MCF 10A (cell line): ENCODE measurements at regions not wholly inside any gene's neighbourhood (a gene's known extent, or its start where the extent isn't known, plus 50 kb on each side); places are given as distances from the start of the nearest gene placed in this dataset.
"Not testable (repeated sequence)": the region's sequence is repeated elsewhere in the genome, so short reads cannot be mapped to it uniquely, and the experiment has no call there.

Experiments used
- BruUV-seq: library from RNA; stranded (reverse); fragments of 400-500 nt; replicated peaks from 2 replicates; lab custom pipeline; 2021; lab: Mats Ljungman, UMichigan
- CTCF ChIA-PET: fragments of 300-600 bp; sonication (Branson Sonifier 250); formaldehyde crosslinking; extraction: SDS; loops from one replicate; lab custom pipeline; 2021; ENCODE audit warnings: antibody characterized with exemption, inconsistent platforms; lab: Yijun Ruan, JAX
- POLR2A ChIA-PET: fragments of 300-600, 350-650 bp; sonication (Branson Sonifier 250); formaldehyde crosslinking; extraction: SDS; loops from one replicate; lab custom pipeline; 2020; ENCODE audit warnings: antibody characterized with exemption, inconsistent platforms; lab: Yijun Ruan, JAX
- DNase-seq: peaks from one replicate; pipeline ENCODE4 v3.0.0-alpha.2; 2018; ENCODE audit not compliant: unreplicated experiment
- H3K27ac Mint-ChIP-seq: one replicate; pipeline ENCODE4 v1.8.0; 2022; ENCODE audit warnings: mild to moderate bottlenecking, low read depth, mixed read lengths; ENCODE audit not compliant: unreplicated experiment
- H3K27me3 Mint-ChIP-seq: one replicate; pipeline ENCODE4 v1.8.0; 2022; ENCODE audit warnings: mixed read lengths; ENCODE audit not compliant: insufficient read depth, unreplicated experiment
- H3K36me3 Mint-ChIP-seq: one replicate; pipeline ENCODE4 v1.8.0; 2022; ENCODE audit warnings: mild to moderate bottlenecking, moderate library complexity, mixed read lengths; ENCODE audit not compliant: insufficient read depth, unreplicated experiment
- H3K4me1 Mint-ChIP-seq: one replicate; pipeline ENCODE4 v1.8.0; 2022; ENCODE audit warnings: mixed read lengths; ENCODE audit not compliant: insufficient read depth, unreplicated experiment
- H3K4me3 Mint-ChIP-seq: one replicate; pipeline ENCODE4 v1.8.0; 2022; ENCODE audit warnings: mild to moderate bottlenecking, moderate library complexity, mixed read lengths; ENCODE audit not compliant: unreplicated experiment
- H3K9me3 Mint-ChIP-seq: one replicate; pipeline ENCODE4 v1.8.0; 2022; ENCODE audit warnings: mixed read lengths; ENCODE audit not compliant: unreplicated experiment
- intact Hi-C: fragments of 100-400 bp; cut with micrococcal nuclease; formaldehyde crosslinking; loops from 2 replicates; pipeline ENCODE4 v1.14.1; 2022
- TF ChIP-seq, protein P1 (sequence below): fragments of 200-600 bp; IDR thresholded peaks from one replicate; pipeline ENCODE4 v1.8.0; 2022; ENCODE audit warnings: antibody characterized with exemption, mild to moderate bottlenecking; ENCODE audit not compliant: unreplicated experiment

DNA sequence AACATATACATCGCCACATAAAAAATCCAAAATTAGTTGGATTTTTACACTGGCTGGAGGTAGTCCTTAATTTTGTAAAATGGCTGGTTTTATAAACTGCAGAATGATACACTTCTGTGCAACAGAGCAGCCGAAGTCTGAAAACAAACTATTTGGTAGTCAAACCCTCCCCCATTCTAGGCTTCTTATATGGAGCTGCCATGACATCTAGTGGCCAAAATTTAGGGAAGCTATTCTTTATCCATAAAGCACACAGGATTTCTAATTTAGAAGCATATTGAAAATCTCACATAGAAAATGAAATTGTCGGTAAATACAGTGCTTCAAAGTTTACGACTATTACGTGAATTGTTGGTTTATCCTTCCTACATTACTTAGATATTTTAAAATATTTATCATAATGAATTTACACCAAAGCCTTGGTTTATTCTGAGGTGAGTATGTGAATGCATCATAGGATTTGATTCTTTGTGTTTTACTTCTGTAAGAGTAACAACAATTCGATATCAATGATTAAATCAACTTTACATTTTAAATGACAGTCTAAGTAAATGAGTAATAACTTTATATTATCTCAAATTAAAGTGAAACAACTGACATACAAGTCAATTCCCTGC is 113.4 kb upstream of the FAM241A start:
- DNase-seq, result peak; percentile 66
- Mint-ChIP-seq H3K4me3 (no peak overlapping the region), H3K27me3 (peaks cover 72% of the 10 kb centered on the region), H3K36me3 (no peaks in the 10 kb centered on the region), H3K4me1 (no peaks in the 10 kb centered on the region), H3K27ac (no peak overlapping the region), H3K9me3 (no peaks in the 10 kb centered on the region)
- ChIA-PET CTCF (interaction anchor here (0.5 to 2.9 kb wide), 24 partner anchors 7 to 895 kb away, joined by 3 to 55 read pairs (median 4); no protein-coding TSS in a partner anchor), POLR2A (interaction anchor here (0.6 kb wide), 1 partner anchor 22 kb away, joined by 3 read pairs; no protein-coding TSS in a partner anchor)
- intact Hi-C loops, result loop anchor here (1.0 kb wide), 3 partner anchors 89 to 390 kb away; no protein-coding TSS in a partner anchor
- TF ChIP-seq, protein P1, sequence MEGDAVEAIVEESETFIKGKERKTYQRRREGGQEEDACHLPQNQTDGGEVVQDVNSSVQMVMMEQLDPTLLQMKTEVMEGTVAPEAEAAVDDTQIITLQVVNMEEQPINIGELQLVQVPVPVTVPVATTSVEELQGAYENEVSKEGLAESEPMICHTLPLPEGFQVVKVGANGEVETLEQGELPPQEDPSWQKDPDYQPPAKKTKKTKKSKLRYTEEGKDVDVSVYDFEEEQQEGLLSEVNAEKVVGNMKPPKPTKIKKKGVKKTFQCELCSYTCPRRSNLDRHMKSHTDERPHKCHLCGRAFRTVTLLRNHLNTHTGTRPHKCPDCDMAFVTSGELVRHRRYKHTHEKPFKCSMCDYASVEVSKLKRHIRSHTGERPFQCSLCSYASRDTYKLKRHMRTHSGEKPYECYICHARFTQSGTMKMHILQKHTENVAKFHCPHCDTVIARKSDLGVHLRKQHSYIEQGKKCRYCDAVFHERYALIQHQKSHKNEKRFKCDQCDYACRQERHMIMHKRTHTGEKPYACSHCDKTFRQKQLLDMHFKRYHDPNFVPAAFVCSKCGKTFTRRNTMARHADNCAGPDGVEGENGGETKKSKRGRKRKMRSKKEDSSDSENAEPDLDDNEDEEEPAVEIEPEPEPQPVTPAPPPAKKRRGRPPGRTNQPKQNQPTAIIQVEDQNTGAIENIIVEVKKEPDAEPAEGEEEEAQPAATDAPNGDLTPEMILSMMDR, result peak; percentile 73
- no TSS peak for BruUV-seq

DNA sequence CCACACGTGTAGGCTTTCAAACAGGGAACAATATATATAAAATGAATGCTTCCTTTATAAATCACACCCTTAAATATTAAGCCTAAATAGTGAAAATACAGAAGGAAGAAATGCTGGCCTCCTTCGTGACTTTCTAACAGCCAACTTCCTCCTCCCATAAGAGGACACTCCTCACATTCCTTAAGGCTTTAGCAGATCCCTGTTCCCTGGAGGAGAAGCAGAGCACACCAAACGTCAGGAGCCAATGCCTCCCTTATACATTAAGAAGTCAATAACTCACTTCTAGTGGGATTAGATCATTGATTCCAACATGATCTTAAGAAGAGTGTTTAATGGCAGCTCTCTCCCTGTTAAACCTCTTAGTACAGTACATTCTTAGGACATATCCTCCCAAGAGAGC is 108.4 kb upstream of the FAM241A start:
- TF ChIP-seq, protein P1, result no peak
- Mint-ChIP-seq H3K9me3 (no peaks in the 10 kb centered on the region), H3K4me1 (no peaks in the 10 kb centered on the region), H3K36me3 (no peaks in the 10 kb centered on the region), H3K27me3 (peaks cover 46% of the 10 kb centered on the region), H3K4me3 (no peak overlapping the region), H3K27ac (no peak overlapping the region)
- BruUV-seq, result no TSS peak
- CTCF ChIA-PET, result interaction anchor here (0.6 kb wide), 2 partner anchors 33 to 894 kb away, joined by 3 read pairs; no protein-coding TSS in a partner anchor
- intact Hi-C loops, result no loop called here
- DNase-seq, result no peak
- POLR2A ChIA-PET, result no interaction called here

DNA sequence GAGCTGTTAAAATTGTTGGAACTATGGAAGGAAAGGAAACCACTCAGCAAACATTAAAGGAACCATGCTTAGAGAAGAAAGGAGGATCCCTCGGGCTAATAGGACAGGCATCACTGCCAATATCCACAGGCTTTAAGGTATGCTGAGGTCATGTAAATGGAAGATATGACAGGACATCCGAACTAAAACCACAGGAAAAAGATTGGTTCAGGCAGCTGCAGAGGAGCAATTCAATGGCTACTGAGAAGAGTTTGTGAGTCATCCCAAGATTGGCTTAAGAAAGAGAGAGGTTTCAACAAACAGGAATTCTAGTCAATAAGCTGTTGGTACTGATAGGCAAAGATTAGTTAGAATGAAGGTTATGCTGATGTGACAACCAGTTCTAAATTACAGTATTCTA is 106.4 kb upstream of the FAM241A start:
- intact Hi-C loops, result no loop called here
- DNase-seq, result peak; percentile 16

DNA sequence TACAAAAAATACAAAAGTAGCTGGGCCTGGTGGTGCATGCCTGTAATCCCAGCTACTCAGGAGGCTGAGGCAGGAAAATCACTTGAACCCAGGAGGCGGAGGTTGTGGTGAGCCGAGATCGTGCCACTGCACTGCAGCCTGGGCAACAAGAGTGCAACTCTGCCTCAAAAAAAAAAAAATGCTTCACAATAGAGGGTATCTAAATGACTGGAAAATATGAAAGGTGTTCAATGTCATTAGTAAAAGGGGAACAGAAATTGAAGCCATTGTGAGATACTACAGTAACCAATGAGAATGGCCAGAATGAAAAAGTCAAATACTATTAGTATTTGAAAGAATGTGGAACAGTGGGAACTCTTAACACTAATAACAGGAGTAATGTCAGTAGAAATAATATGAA is 96.1 kb upstream of the FAM241A start:
- H3K36me3 Mint-ChIP-seq, intact Hi-C loops, H3K27ac Mint-ChIP-seq, H3K9me3 Mint-ChIP-seq, H3K4me1 Mint-ChIP-seq, H3K4me3 Mint-ChIP-seq, DNase-seq, BruUV-seq, POLR2A ChIA-PET: not testable (repeated sequence)
- peaks cover 14% of the 10 kb centered on the region for H3K27me3 Mint-ChIP-seq
- CTCF ChIA-PET, result interaction anchor here (1.1 kb wide), 1 partner anchor 18 kb away, joined by 3 read pairs; no protein-coding TSS in a partner anchor

More for the DNA sequence above, 106.4 kb upstream of the FAM241A start:
- Mint-ChIP-seq H3K27me3 (peaks cover 50% of the 10 kb centered on the region), H3K4me3 (no peak overlapping the region), H3K27ac (no peak overlapping the region), H3K9me3 (no peaks in the 10 kb centered on the region), H3K36me3 (no peaks in the 10 kb centered on the region), H3K4me1 (no peaks in the 10 kb centered on the region)
- BruUV-seq, result no TSS peak
- TF ChIP-seq, protein P1, result no peak
- POLR2A ChIA-PET, result no interaction called here
- CTCF ChIA-PET, result interaction anchor here (0.6 to 1.4 kb wide), 4 partner anchors 21 to 1109 kb away, joined by 3 to 4 read pairs (median 3); no protein-coding TSS in a partner anchor
